Fibroblast of lung (primary cell): ENCODE measurements at regions not wholly inside any gene's neighbourhood (a gene's known extent, or its start where the extent isn't known, plus 50 kb on each side); places are given as distances from the start of the nearest gene placed in this dataset.

Source experiments
- DNase-seq, 2 donors: peaks; one replicate each; pipeline versions ENCODE4 v3.0.0 to v3.0.0-alpha.2; 2010; ENCODE audit warnings: low read depth in 2 of 2
- H2AFZ ChIP-seq: 2 replicates; pipeline ENCODE4 v1.5.1; 2012; ENCODE audit warnings: low read length, control low read depth, inconsistent platforms
- H3K27ac ChIP-seq: 2 replicates; pipeline ENCODE4 v1.5.1; 2011; ENCODE audit warnings: low read length, control low read depth; ENCODE audit not compliant: insufficient read depth
- H3K27me3 ChIP-seq: 2 replicates; pipeline ENCODE4 v1.5.1; 2011; ENCODE audit warnings: mild to moderate bottlenecking, low read length; ENCODE audit not compliant: control insufficient read depth, insufficient read depth
- H3K36me3 ChIP-seq: 2 replicates; pipeline ENCODE4 v1.5.1; 2011; ENCODE audit warnings: low read length; ENCODE audit not compliant: control insufficient read depth, insufficient read depth
- H3K4me1 ChIP-seq: 2 replicates; pipeline ENCODE4 v1.5.1; 2011; ENCODE audit warnings: low read length; ENCODE audit not compliant: control insufficient read depth, insufficient read depth; ENCODE audit errors: extremely low read depth
- H3K4me2 ChIP-seq: 2 replicates; pipeline ENCODE4 v1.5.1; 2011; ENCODE audit warnings: low read length, control low read depth; ENCODE audit not compliant: insufficient read depth; ENCODE audit errors: extremely low read depth
- H3K4me3 ChIP-seq, 4 experiments: fragments of 200-600 bp in 1 of 4; sonication (generic) in 1 of 4; replicated peaks in 1 of 4; 2 replicates each; pipeline ENCODE4 v1.5.1; 2011 to 2016; ENCODE audit warnings: low read length in 4 of 4, low read depth in 3 of 4, mild to moderate bottlenecking in 3 of 4, control low read depth in 2 of 4, inconsistent platforms in 1 of 4, mixed read lengths in 1 of 4; ENCODE audit not compliant: insufficient read depth in 1 of 4; ENCODE audit errors: control extremely low read depth in 1 of 4
- H3K79me2 ChIP-seq: 2 replicates; pipeline ENCODE4 v1.5.1; 2012; ENCODE audit warnings: mild to moderate bottlenecking, low read length, inconsistent platforms; ENCODE audit not compliant: control insufficient read depth, insufficient read depth
- H3K9ac ChIP-seq: 2 replicates; pipeline ENCODE4 v1.5.1; 2011; ENCODE audit warnings: mild to moderate bottlenecking, low read length, control low read depth; ENCODE audit not compliant: insufficient read depth
- H3K9me3 ChIP-seq: 2 replicates; pipeline ENCODE4 v1.5.1; 2012; ENCODE audit warnings: low read depth, low read length; ENCODE audit not compliant: control insufficient read depth, insufficient read depth
- H4K20me1 ChIP-seq: 2 replicates; pipeline ENCODE4 v1.5.1; 2011; ENCODE audit warnings: low read length; ENCODE audit not compliant: control insufficient read depth, insufficient read depth; ENCODE audit errors: extremely low read depth
- CTCF ChIP-seq, 2 donors: IDR thresholded peaks in 1 of 2; conservative IDR thresholded peaks in 1 of 2; 1 replicate in 1 of 2; 2 replicates in 1 of 2; pipeline ENCODE4 v1.5.1; 2011 to 2012; ENCODE audit warnings: low read length in 2 of 2, control low read depth in 1 of 2, inconsistent platforms in 1 of 2, low read depth in 1 of 2, mild to moderate bottlenecking in 1 of 2
- EZH2 ChIP-seq: IDR thresholded peaks from 2 replicates; pipeline ENCODE4 v1.5.1; 2012; ENCODE audit warnings: low read length, control low read depth, mild to moderate bottlenecking; ENCODE audit errors: missing control alignments

DNA sequence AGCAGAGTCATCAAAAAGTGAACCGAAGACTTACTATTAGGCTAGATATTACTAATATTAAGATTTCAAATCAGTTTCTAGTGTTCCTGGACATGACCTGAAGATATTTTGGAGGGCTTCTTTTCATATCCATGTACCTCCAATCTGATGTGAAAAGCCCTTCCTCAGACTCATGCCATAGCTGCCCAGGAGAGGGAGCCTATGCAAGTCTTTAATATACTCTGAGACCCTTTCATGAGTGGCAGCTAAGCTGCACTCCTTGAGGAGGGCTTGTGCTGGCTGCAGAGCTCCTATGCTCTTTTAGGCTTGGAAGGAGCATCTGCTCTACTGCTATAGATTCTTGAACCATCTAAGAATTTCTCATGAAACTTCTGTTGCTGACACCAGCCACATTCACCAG is 715.3 kb downstream of the OLFM4 start:
- Histone ChIP-seq H4K20me1 (no peaks in the 10 kb centered on the region), H3K4me3 (no peak overlapping the region), H2AFZ (no peak overlapping the region), H3K9me3 (no peaks in the 10 kb centered on the region), H3K27me3 (no peaks in the 10 kb centered on the region), H3K36me3 (no peaks in the 10 kb centered on the region), H3K79me2 (no peaks in the 10 kb centered on the region), H3K9ac (no peak overlapping the region), H3K27ac (no peak overlapping the region), H3K4me1 (no peaks in the 10 kb centered on the region), H3K4me2 (no peak overlapping the region)
- no peak for DNase-seq
- TF ChIP-seq CTCF (conservative IDR thresholded peaks at IDR 0.05 in 1 of 2, IDR thresholded peaks at IDR 0.05 in 1 of 2; ENCODE audit: low read depth in 1 of 2, low read length in 2 of 2) (no peak), EZH2 (no peak)

DNA sequence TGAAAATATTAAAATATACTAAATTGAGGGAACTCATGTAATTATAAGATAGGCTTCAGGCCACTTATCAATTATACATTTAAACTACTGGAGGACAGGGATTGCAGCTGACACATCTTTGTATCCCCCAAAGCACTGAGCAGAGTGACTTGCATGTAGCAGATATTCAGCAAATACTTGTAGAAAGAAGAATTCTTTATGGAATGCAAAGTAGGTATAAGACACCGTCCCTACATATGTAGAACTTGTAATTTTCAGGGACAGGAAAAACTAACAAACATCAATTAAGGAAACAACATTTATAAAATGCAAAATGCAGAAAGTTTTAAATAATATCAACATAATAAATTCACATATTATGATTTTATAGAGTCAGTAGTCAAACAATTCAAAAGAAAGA is 719.2 kb downstream of the OLFM4 start:
- Histone ChIP-seq H3K4me1 (no peaks in the 10 kb centered on the region), H4K20me1 (no peaks in the 10 kb centered on the region), H3K9me3 (no peaks in the 10 kb centered on the region), H2AFZ (no peak overlapping the region), H3K27ac (no peak overlapping the region), H3K4me3 (no peak overlapping the region), H3K9ac (no peak overlapping the region), H3K79me2 (no peaks in the 10 kb centered on the region), H3K36me3 (no peaks in the 10 kb centered on the region), H3K4me2 (no peak overlapping the region), H3K27me3 (no peaks in the 10 kb centered on the region)
- no peak for DNase-seq
- no peak for TF ChIP-seq EZH2
- TF ChIP-seq CTCF (conservative IDR thresholded peaks at IDR 0.05 in 1 of 2, IDR thresholded peaks at IDR 0.05 in 1 of 2; ENCODE audit: low read depth in 1 of 2, low read length in 2 of 2): no peak

DNA sequence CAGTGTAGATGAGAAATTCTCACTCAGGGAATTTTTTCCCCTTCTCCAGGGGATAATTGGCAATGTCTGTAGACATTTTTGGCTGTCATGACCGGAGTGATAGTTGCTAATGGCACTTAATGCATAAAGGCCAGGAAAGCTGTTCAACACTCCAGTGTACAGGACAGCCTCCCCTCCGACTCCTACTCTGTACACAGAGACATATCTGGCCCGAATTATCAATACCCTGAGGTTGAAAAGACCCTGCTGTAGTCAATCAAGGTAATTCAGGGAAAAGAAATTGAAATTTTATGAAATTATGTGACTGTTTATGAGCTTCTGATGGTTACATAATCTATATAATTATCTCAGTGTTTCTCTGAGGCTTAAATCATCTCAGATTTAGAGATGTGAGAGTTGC is 720.7 kb downstream of the OLFM4 start:
- no peak overlapping the region for H3K4me2 ChIP-seq
- no peaks in the 10 kb centered on the region for H3K9me3 ChIP-seq
- H3K36me3 ChIP-seq: no peaks in the 10 kb centered on the region
- H3K9ac ChIP-seq: no peak overlapping the region
- no peaks in the 10 kb centered on the region for H3K27me3 ChIP-seq
- no peak for DNase-seq
- H2AFZ ChIP-seq: no peak overlapping the region
- TF ChIP-seq EZH2: no peak
- no peaks in the 10 kb centered on the region for H4K20me1 ChIP-seq
- no peaks in the 10 kb centered on the region for H3K79me2 ChIP-seq
- H3K4me3 ChIP-seq: no peak overlapping the region
- no peak overlapping the region for H3K27ac ChIP-seq
- no peaks in the 10 kb centered on the region for H3K4me1 ChIP-seq
